Lower leg skin (tissue), 3 donors: ENCODE measurements at regions not wholly inside any gene's neighbourhood (a gene's known extent, or its start where the extent isn't known, plus 50 kb on each side); places are given as distances from the start of the nearest gene placed in this dataset.

ENCODE experiments used
- POLR2A ChIP-seq, 2 donors: fragments of 450-650 bp; IDR thresholded peaks; one replicate each; pipeline ENCODE4 v1.6.1; 2016 to 2017; ENCODE audit warnings: antibody characterized with exemption in 2 of 2, mild to moderate bottlenecking in 1 of 2, moderate library complexity in 1 of 2
- TF ChIP-seq, protein P1 (sequence below), 3 donors: fragments of 450-650 bp; IDR thresholded peaks; one replicate each; pipeline ENCODE4 v1.5.1; 2016; ENCODE audit warnings: antibody characterized with exemption in 3 of 3, mild to moderate bottlenecking in 3 of 3, moderate library complexity in 2 of 3

DNA sequence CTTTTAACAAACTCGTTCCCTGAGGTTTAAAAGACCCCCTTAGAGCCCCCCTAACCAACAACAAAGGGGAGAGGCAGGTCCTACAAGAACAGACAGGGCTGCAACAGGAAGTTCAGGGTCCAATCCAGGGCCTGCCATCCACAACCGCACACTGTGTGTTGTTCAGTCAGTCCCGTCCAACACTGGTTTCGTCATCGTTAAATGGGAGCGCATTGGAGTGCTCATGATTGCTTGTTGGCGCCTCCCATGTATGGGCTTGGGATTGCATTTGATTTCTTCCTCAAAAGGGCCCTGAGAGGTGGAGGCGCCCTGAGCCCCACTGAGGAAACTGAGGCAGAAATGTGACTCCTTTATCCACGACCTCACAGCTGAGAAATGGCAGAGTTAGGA lies 174.1 kb downstream of the MN1 start:
- TF ChIP-seq, protein P1, sequence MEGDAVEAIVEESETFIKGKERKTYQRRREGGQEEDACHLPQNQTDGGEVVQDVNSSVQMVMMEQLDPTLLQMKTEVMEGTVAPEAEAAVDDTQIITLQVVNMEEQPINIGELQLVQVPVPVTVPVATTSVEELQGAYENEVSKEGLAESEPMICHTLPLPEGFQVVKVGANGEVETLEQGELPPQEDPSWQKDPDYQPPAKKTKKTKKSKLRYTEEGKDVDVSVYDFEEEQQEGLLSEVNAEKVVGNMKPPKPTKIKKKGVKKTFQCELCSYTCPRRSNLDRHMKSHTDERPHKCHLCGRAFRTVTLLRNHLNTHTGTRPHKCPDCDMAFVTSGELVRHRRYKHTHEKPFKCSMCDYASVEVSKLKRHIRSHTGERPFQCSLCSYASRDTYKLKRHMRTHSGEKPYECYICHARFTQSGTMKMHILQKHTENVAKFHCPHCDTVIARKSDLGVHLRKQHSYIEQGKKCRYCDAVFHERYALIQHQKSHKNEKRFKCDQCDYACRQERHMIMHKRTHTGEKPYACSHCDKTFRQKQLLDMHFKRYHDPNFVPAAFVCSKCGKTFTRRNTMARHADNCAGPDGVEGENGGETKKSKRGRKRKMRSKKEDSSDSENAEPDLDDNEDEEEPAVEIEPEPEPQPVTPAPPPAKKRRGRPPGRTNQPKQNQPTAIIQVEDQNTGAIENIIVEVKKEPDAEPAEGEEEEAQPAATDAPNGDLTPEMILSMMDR (IDR thresholded peaks at IDR 0.05), result no peak
- TF ChIP-seq POLR2A (IDR thresholded peaks at IDR 0.05), result no peak
